Common myeloid progenitor, CD34-positive (primary cell): ENCODE measurements at regions not wholly inside any gene's neighbourhood (a gene's known extent, or its start where the extent isn't known, plus 50 kb on each side); places are given as distances from the start of the nearest gene placed in this dataset.

ENCODE experiments used
- CTCF ChIA-PET: fragments of 350-600 bp; sonication (Branson Sonifier 250); formaldehyde crosslinking; loops from one replicate; lab custom pipeline; 2021; ENCODE audit warnings: antibody characterized with exemption; lab: Charles Lee
- POLR2A ChIA-PET: fragments of 350-600 bp; sonication (Branson Sonifier 250); formaldehyde crosslinking; loops from one replicate; lab custom pipeline; 2021; ENCODE audit warnings: antibody characterized with exemption; lab: Charles Lee
- DNase-seq, 3 donors: peaks; one replicate each; pipeline versions ENCODE4 v3.0.0 to v3.0.0-alpha.2; 2013
- H3K27ac ChIP-seq, 2 experiments: 1 replicate in 1 of 2; 2 replicates in 1 of 2; pipeline ENCODE4 v1.7.0; 2013; ENCODE audit warnings: inconsistent platforms in 2 of 2, low read length in 2 of 2, mild to moderate bottlenecking in 2 of 2, low read depth in 1 of 2, moderate library complexity in 1 of 2; ENCODE audit not compliant: severe bottlenecking in 2 of 2, insufficient read depth in 1 of 2, poor library complexity in 1 of 2
- H3K27me3 ChIP-seq, 5 experiments: replicated peaks in 2 of 5; 1 replicate in 3 of 5; 2 replicates in 2 of 5; pipeline versions ENCODE4 v1.6.1 to v1.7.0; 2013; ENCODE audit warnings: low read length in 4 of 5, mild to moderate bottlenecking in 2 of 5, moderate library complexity in 2 of 5, inconsistent platforms in 1 of 5; ENCODE audit not compliant: insufficient read depth in 5 of 5, control insufficient read depth in 4 of 5
- H3K36me3 ChIP-seq, 4 experiments: 1 replicate in 2 of 4; 2 replicates in 2 of 4; pipeline versions ENCODE4 v1.6.1 to v1.7.0; 2013; ENCODE audit warnings: low read length in 3 of 4, control low read depth in 1 of 4, mild to moderate bottlenecking in 1 of 4; ENCODE audit not compliant: control insufficient read depth in 4 of 4, insufficient read depth in 4 of 4
- H3K4me1 ChIP-seq, 4 experiments: 1 replicate in 3 of 4; 2 replicates in 1 of 4; pipeline versions ENCODE4 v1.6.1 to v1.7.1; 2013; ENCODE audit warnings: low read length in 3 of 4, mild to moderate bottlenecking in 3 of 4, control low read depth in 1 of 4, inconsistent platforms in 1 of 4, moderate library complexity in 1 of 4; ENCODE audit not compliant: control insufficient read depth in 4 of 4, insufficient read depth in 4 of 4; ENCODE audit errors: control extremely low read depth in 1 of 4
- H3K4me3 ChIP-seq, 7 experiments: 1 replicate in 4 of 7; 2 replicates in 3 of 7; pipeline versions ENCODE4 v1.5.1 to v1.7.0; 2013; ENCODE audit warnings: mild to moderate bottlenecking in 7 of 7, low read length in 6 of 7, moderate library complexity in 6 of 7, inconsistent platforms in 2 of 7, low read depth in 2 of 7, control low read depth in 1 of 7; ENCODE audit not compliant: insufficient read depth in 4 of 7, control insufficient read depth in 1 of 7; ENCODE audit errors: extremely low read depth in 1 of 7
- H3K9me3 ChIP-seq, 5 experiments: 1 replicate in 4 of 5; 2 replicates in 1 of 5; pipeline versions ENCODE4 v1.6.1 to v1.7.1; 2013; ENCODE audit warnings: low read length in 4 of 5, mild to moderate bottlenecking in 2 of 5, inconsistent platforms in 1 of 5, low read depth in 1 of 5, moderate library complexity in 1 of 5; ENCODE audit not compliant: control insufficient read depth in 4 of 5, insufficient read depth in 2 of 5; ENCODE audit errors: control extremely low read depth in 1 of 5
- WGBS: methylation state at CpG from one replicate; pipeline ENCODE4 v1.1.5; 2013; ENCODE audit not compliant: insufficient coverage; 5-methylcytosine and 5-hydroxymethylcytosine counted together

- peaks cover 2 to 12% (median 4%) of the 10 kb centered on the region in 5 experiments for H3K27me3 ChIP-seq
- H3K4me3 ChIP-seq = no peak overlapping the region
- ChIA-PET CTCF (no interaction called here), POLR2A (no interaction called here)
- peaks cover 0 to 8% (median 2%) of the 10 kb centered on the region in 5 experiments for H3K9me3 ChIP-seq
- H3K27ac ChIP-seq = no peak overlapping the region
- H3K36me3 ChIP-seq = no peaks in the 10 kb centered on the region
- no peak for DNase-seq
- H3K4me1 ChIP-seq = no peaks in the 10 kb centered on the region
Observed at GRCh38 chr20:20897145-20897544, 184.7 kb upstream of the RALGAPA2 start.

DNA sequence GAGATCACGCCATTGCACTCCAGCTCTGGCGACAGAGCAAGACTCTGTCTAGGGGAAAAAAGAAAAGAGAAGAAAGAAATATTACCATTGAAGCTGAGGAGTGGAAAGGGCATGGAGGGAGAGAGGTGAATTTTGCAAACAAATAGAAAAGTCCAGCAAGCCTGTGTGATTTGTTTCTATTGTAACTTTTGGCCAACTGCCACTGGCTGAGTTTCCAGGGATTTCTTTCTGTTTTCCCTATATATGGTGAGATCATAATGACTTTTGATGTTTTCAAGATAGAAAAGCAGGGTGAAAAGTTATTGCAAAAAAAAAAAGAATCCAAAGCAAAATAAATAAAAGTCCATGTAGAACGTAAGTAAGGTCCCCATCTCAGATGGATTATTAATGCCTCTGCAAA, 184.2 kb upstream of the RALGAPA2 start:
- no peak for DNase-seq
- WGBS = 100% methylated on average over 2 of the region's 3 CpGs
- no peak overlapping the region for H3K4me3 ChIP-seq
- no peaks in the 10 kb centered on the region for H3K36me3 ChIP-seq
- H3K27ac ChIP-seq = no peak overlapping the region
- H3K4me1 ChIP-seq = no peaks in the 10 kb centered on the region
- H3K27me3 ChIP-seq = peaks cover 2 to 17% (median 4%) of the 10 kb centered on the region in 5 experiments
- ChIA-PET CTCF (no interaction called here), POLR2A (no interaction called here)
- H3K9me3 ChIP-seq = peaks cover 0 to 4% (median under 1%) of the 10 kb centered on the region in 5 experiments

- Histone ChIP-seq H3K27ac (no peak overlapping the region), H3K4me1 (no peaks in the 10 kb centered on the region), H3K9me3 (peaks cover 0 to 3% (median 0%) of the 10 kb centered on the region in 5 experiments), H3K27me3 (peaks cover 2 to 18% (median 4%) of the 10 kb centered on the region in 5 experiments), H3K36me3 (no peaks in the 10 kb centered on the region), H3K4me3 (no peak overlapping the region)
- ChIA-PET POLR2A (no interaction called here), CTCF (interaction anchor here (0.5 kb wide), 1 partner anchor 239 kb away, joined by 3 read pairs; no protein-coding TSS in a partner anchor)
- WGBS = 94% methylated on average over 11 of the region's 12 CpGs
- DNase-seq = no peak
Observed at GRCh38 chr20:20895537-20895936, 183.1 kb upstream of the RALGAPA2 start.

GRCh38 chr20:20894753-20895152, 182.3 kb upstream of the RALGAPA2 start:
- Histone ChIP-seq H3K27ac (no peak overlapping the region), H3K36me3 (no peaks in the 10 kb centered on the region), H3K27me3 (peaks cover 2 to 18% (median 4%) of the 10 kb centered on the region in 5 experiments), H3K4me3 (no peak overlapping the region), H3K9me3 (peaks cover 0 to 3% (median 0%) of the 10 kb centered on the region in 5 experiments), H3K4me1 (no peaks in the 10 kb centered on the region)
- WGBS = 83% methylated on average over 11 of the region's 13 CpGs
- POLR2A ChIA-PET = no interaction called here
- CTCF ChIA-PET = no interaction called here
- DNase-seq = no peak

DNA sequence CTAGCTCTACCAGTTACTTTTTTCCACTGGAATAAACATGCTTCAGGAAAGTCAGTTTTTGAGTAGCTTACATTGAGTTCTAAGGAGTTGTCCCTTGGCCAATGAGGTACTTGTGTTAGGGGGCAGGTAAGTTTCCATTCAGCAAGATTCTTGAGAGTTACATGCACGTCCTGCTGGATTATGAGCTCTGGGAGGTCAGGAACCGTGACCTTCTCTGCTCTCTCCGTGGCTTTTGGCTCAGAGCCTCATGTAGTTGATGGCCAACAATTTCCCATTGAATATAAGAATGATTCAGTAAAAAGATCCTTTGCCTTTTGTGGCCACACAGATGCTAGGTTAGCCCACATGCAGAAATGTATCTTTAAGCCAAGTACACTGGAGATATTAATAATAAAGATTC, 181.8 kb upstream of the RALGAPA2 start:
- H3K4me3 ChIP-seq = no peak overlapping the region
- ChIA-PET CTCF (no interaction called here), POLR2A (no interaction called here)
- WGBS = 89% methylated on average over 3 of the region's 3 CpGs
- no peaks in the 10 kb centered on the region for H3K4me1 ChIP-seq
- H3K36me3 ChIP-seq = no peaks in the 10 kb centered on the region
- H3K27ac ChIP-seq = no peak overlapping the region
- no peak for DNase-seq
- peaks cover 0 to 3% (median under 1%) of the 10 kb centered on the region in 5 experiments for H3K9me3 ChIP-seq
- peaks cover 2 to 22% (median 6%) of the 10 kb centered on the region in 5 experiments for H3K27me3 ChIP-seq

DNA sequence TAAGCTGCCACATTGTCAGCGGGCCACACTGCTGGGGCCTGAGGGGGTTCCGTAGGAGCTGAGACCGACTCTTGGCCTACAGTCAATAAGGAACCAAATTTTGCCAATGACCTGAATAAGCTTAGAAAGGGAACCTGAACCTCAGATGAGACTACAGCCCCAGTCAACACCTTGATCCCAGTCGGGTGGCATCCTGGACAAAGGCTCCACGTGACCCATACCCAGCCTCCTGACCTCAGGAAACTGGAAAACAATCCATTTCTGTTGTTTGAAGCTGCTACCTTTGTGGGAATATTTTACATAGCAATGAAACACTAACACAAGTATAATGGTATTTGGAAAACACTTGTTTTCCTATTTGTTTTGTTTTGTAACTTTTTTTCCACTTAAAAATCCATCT, 179.9 kb upstream of the RALGAPA2 start:
- peaks cover 2 to 33% (median 10%) of the 10 kb centered on the region in 5 experiments for H3K27me3 ChIP-seq
- WGBS = 86% methylated on average over 5 of the region's 5 CpGs
- no peak overlapping the region for H3K4me3 ChIP-seq
- no peaks in the 10 kb centered on the region for H3K36me3 ChIP-seq
- no peaks in the 10 kb centered on the region for H3K4me1 ChIP-seq
- POLR2A ChIA-PET = no interaction called here
- no peak for DNase-seq
- no peak overlapping the region for H3K27ac ChIP-seq
- CTCF ChIA-PET = no interaction called here
- H3K9me3 ChIP-seq = peaks cover 0 to 2% (median 0%) of the 10 kb centered on the region in 5 experiments

- no peaks in the 10 kb centered on the region for H3K4me1 ChIP-seq
- H3K27me3 ChIP-seq = peaks cover 0 to 37% (median 9%) of the 10 kb centered on the region in 5 experiments
- POLR2A ChIA-PET = no interaction called here
- H3K36me3 ChIP-seq = no peaks in the 10 kb centered on the region
- no peak overlapping the region for H3K4me3 ChIP-seq
- WGBS = 95% methylated on average over 6 of the region's 6 CpGs
- CTCF ChIA-PET = no interaction called here
- no peak for DNase-seq
- H3K27ac ChIP-seq = no peak overlapping the region
- peaks cover 0 to 2% (median 0%) of the 10 kb centered on the region in 5 experiments for H3K9me3 ChIP-seq
Observed at GRCh38 chr20:20890751-20891150, 178.3 kb upstream of the RALGAPA2 start.
